Body of pancreas (tissue), 4 donors: ENCODE measurements at regions not wholly inside any gene's neighbourhood (a gene's known extent, or its start where the extent isn't known, plus 50 kb on each side); places are given as distances from the start of the nearest gene placed in this dataset.
"Not testable (repeated sequence)": the region's sequence is repeated elsewhere in the genome, so short reads cannot be mapped to it uniquely, and the experiment has no call there.

Source experiments
- POLR2A ChIP-seq, 3 donors: fragments of 450-650 bp; IDR thresholded peaks; one replicate each; pipeline ENCODE4 v1.6.1; 2016; ENCODE audit warnings: antibody characterized with exemption in 3 of 3, mild to moderate bottlenecking in 2 of 3
- TF ChIP-seq, protein P1 (sequence below), 7 experiments: fragments of 450-650 bp in 4 of 7; fragments of 200-600 bp in 3 of 7; sonication (generic) in 3 of 7; IDR thresholded peaks; one replicate each; pipeline ENCODE4 v1.5.1; 2016 to 2019; ENCODE audit warnings: antibody characterized with exemption in 7 of 7

DNA sequence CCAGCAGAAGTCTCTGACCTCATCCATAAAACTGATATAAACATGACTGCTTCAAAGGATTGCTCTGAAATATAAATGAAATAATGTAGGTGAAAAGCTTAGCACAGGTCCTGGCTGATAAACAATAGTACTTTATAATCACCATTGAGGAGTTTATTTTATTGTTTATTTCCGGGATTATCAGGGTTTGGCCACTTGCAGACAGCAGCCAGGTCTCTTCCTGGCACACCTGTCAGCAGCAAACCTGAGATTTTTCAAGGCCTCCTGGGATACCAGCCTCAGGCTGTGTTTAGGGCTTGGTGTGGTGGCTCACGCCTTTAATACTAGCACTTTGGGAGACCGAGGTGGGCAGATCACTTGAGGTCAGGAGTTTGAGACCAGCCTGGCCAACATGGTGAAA is 181.6 kb upstream of the IRF2BP2 start:
- not testable (repeated sequence) for TF ChIP-seq POLR2A (IDR thresholded peaks at IDR 0.05)
- TF ChIP-seq, protein P1, sequence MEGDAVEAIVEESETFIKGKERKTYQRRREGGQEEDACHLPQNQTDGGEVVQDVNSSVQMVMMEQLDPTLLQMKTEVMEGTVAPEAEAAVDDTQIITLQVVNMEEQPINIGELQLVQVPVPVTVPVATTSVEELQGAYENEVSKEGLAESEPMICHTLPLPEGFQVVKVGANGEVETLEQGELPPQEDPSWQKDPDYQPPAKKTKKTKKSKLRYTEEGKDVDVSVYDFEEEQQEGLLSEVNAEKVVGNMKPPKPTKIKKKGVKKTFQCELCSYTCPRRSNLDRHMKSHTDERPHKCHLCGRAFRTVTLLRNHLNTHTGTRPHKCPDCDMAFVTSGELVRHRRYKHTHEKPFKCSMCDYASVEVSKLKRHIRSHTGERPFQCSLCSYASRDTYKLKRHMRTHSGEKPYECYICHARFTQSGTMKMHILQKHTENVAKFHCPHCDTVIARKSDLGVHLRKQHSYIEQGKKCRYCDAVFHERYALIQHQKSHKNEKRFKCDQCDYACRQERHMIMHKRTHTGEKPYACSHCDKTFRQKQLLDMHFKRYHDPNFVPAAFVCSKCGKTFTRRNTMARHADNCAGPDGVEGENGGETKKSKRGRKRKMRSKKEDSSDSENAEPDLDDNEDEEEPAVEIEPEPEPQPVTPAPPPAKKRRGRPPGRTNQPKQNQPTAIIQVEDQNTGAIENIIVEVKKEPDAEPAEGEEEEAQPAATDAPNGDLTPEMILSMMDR (IDR thresholded peaks at IDR 0.05), result not testable (repeated sequence)
